K562 (cell line): ENCODE measurements at regions not wholly inside any gene's neighbourhood (a gene's known extent, or its start where the extent isn't known, plus 50 kb on each side); places are given as distances from the start of the nearest gene placed in this dataset.

ENCODE experiments used
- CAMTA2 ChIP-seq: fragments of 250-450 bp; sonication (Bioruptor Pico); conservative IDR thresholded peaks from 2 replicates; pipeline ENCODE4 v1.5.1; 2022
- CEBPB ChIP-seq: fragments of 450-650 bp; IDR thresholded peaks from 2 replicates; pipeline ENCODE4 v1.6.1; 2016; ENCODE audit warnings: missing genetic modification characterization, missing compliant biosample characterization
- GATA2 ChIP-seq: sonication (generic); formaldehyde crosslinking; IDR thresholded peaks from 2 replicates; pipeline ENCODE4 v1.4.0; 2020; ENCODE audit warnings: mild to moderate bottlenecking, missing genetic modification reagents
- HMG20B ChIP-seq: fragments of 250-450 bp; sonication (Bioruptor Pico); IDR thresholded peaks from 2 replicates; pipeline ENCODE4 v1.5.0; 2021; ENCODE audit warnings: mild to moderate bottlenecking
- ZBTB40 ChIP-seq, 2 experiments: fragments of 450-650 bp in 1 of 2; sonication (generic) in 1 of 2; formaldehyde crosslinking in 1 of 2; IDR thresholded peaks; 2 replicates each; pipeline versions ENCODE4 v1.7.1 to v1.9.0; 2016 to 2022; ENCODE audit warnings: inconsistent platforms in 1 of 2, mild to moderate bottlenecking in 1 of 2, missing genetic modification reagents in 1 of 2

DNA sequence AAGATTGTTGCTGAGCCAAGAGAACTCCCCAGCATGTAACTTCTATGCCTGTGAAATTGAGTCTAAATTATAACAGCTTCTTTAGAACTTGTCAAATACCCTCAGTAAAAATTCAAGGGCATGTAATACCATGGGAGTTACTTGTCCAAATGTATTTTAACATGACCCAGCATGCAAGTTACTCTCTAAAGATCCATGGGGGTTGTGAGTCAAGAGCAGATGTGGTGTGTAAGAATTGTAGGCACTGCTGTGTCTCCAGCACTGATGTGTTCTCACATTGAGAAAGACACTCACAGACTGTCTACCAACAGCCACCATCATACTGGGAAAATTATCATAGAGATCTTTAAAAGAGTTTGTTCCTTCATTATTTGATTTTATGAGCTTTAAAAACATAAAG lies 237.4 kb upstream of the IL1RAPL1 start (continued):
- TF ChIP-seq ZBTB40 (IDR thresholded peaks at IDR 0.05) (no peak), ZBTB40 (CRISPR knock-in tag; IDR thresholded peaks at IDR 0.05) (no peak), CAMTA2 (no peak), HMG20B (CRISPR knock-in tag) (no peak), GATA2 (no peak), CEBPB (tag) (no peak)
